GM19351 (cell line): ENCODE measurements at regions not wholly inside any gene's neighbourhood (a gene's known extent, or its start where the extent isn't known, plus 50 kb on each side); places are given as distances from the start of the nearest gene placed in this dataset.

ENCODE experiments used
- ATAC-seq: cut with Tn5 transposase; IDR thresholded peaks from one replicate; pipeline ENCODE4 v1.9.1; 2021; ENCODE audit warnings: mild to moderate bottlenecking, moderate library complexity; ENCODE audit not compliant: unreplicated experiment

GRCh38 chr4:104890598-104891275, 255.9 kb upstream of the TET2 start:
- no peak for ATAC-seq

- peak; percentile 81 for ATAC-seq
These were observed 249.7 kb upstream of the TET2 start for GRCh38 chr4:104896660-104897645.

GRCh38 chr4:104899863-104900262, 246.8 kb upstream of the TET2 start:
- ATAC-seq, result no peak

- ATAC-seq, result no peak
These were observed 245.2 kb upstream of the TET2 start for GRCh38 chr4:104901438-104901837.

GRCh38 chr4:104901961-104902605, 244.6 kb upstream of the TET2 start:
- ATAC-seq, result no peak

GRCh38 chr4:104905065-104905464, 241.6 kb upstream of the TET2 start:
- ATAC-seq, result no peak

- no peak for ATAC-seq
These were observed 241.1 kb upstream of the TET2 start for GRCh38 chr4:104905546-104905945.

- ATAC-seq, result no peak
These were observed 240.4 kb upstream of the TET2 start for GRCh38 chr4:104906276-104906675.

- no peak for ATAC-seq
These were observed 239.5 kb upstream of the TET2 start for GRCh38 chr4:104907074-104907649.

- ATAC-seq, result no peak
These were observed 238.7 kb upstream of the TET2 start for GRCh38 chr4:104907991-104908390.

GRCh38 chr4:104909376-104909775, 237.3 kb upstream of the TET2 start:
- ATAC-seq, result no peak

GRCh38 chr4:104912518-104912917, 234.2 kb upstream of the TET2 start:
- no peak for ATAC-seq

- ATAC-seq, result no peak
These were observed 231.3 kb upstream of the TET2 start for GRCh38 chr4:104915373-104915772.

- ATAC-seq, result no peak
These were observed 230.8 kb upstream of the TET2 start for GRCh38 chr4:104915864-104916263.

- no peak for ATAC-seq
These were observed 227.3 kb upstream of the TET2 start for GRCh38 chr4:104919406-104919805.

GRCh38 chr4:104930298-104930697, 216.4 kb upstream of the TET2 start:
- peak; percentile 13 for ATAC-seq

GRCh38 chr4:104930745-104931736, 215.6 kb upstream of the TET2 start:
- ATAC-seq, result peak; percentile 64

GRCh38 chr4:104938624-104939023, 208.1 kb upstream of the TET2 start:
- ATAC-seq, result no peak

- no peak for ATAC-seq
These were observed 205.7 kb upstream of the TET2 start for GRCh38 chr4:104940927-104941326.

- ATAC-seq, result peak; percentile 59
These were observed 205.0 kb upstream of the TET2 start for GRCh38 chr4:104941661-104942062.
